ENCODE measurements at regions not wholly inside any gene's neighbourhood (a gene's known extent, or its start where the extent isn't known, plus 50 kb on each side); places are given as distances from the start of the nearest gene placed in this dataset.
"Not testable (repeated sequence)": the region's sequence is repeated elsewhere in the genome, so short reads cannot be mapped to it uniquely, and the experiment has no call there.

DNA sequence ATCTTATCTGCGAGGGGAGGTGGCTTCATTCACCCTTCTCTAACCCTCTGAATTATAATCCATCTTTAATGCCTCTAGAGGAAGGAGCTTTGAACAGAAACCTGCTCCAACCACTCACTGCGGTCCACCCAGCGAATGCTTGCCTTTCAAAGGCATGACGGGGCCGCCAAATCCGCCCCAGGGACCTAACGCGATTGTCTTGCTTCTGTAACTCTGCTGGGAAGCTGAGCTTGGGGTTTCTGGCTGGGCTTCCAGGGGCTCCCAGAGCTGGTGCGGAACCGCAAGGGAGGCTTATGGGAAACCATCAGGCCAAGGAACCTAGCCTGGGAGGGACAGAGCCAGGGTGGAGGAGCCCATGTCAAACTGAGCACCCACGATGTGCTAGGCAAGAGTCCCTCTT lies 231.2 kb upstream of the LHX5 start:
- H3K27ac Mint-ChIP-seq: no peak overlapping the region
- H3K9me3 ChIP-seq (ENCODE audit: low read length): no peaks in the 10 kb centered on the region
- H3K27me3 Mint-ChIP-seq: peaks cover 11 to 31% of the 10 kb centered on the region in 2 donors
- no peaks in the 10 kb centered on the region for H3K27me3 ChIP-seq (ENCODE audit: insufficient read depth, low read length, poor library complexity, severe bottlenecking)
- no peak for DNase-seq
- ChIA-PET POLR2A (no interaction called here), CTCF (no interaction called here)
- no peaks in the 10 kb centered on the region for H3K4me1 ChIP-seq (ENCODE audit: insufficient read depth, low read length)
- no peaks in the 10 kb centered on the region for H3K36me3 ChIP-seq (ENCODE audit: insufficient read depth, low read length)
- no peaks in the 10 kb centered on the region for H3K4me1 Mint-ChIP-seq
- H3K9me3 Mint-ChIP-seq: peaks cover 0 to 3% (median 0%) of the 10 kb centered on the region in 5 donors
- no peak overlapping the region for H3K4me3 ChIP-seq (ENCODE audit: low read length)
- no peak overlapping the region for H3K27ac ChIP-seq (ENCODE audit: low read depth, low read length)
- H3K4me3 Mint-ChIP-seq: no peak overlapping the region
- H3K36me3 Mint-ChIP-seq: no peaks in the 10 kb centered on the region

- H3K4me1 Mint-ChIP-seq: no peaks in the 10 kb centered on the region
- H3K27ac Mint-ChIP-seq: no peak overlapping the region
- H3K27ac ChIP-seq (ENCODE audit: low read depth, low read length): no peak overlapping the region
- H3K27me3 Mint-ChIP-seq: peaks cover 7 to 31% of the 10 kb centered on the region in 2 donors
- H3K36me3 ChIP-seq (ENCODE audit: insufficient read depth, low read length): no peaks in the 10 kb centered on the region
- DNase-seq: no peak
- no peaks in the 10 kb centered on the region for H3K36me3 Mint-ChIP-seq
- no peaks in the 10 kb centered on the region for H3K9me3 ChIP-seq (ENCODE audit: low read length)
- ChIA-PET CTCF (no interaction called here), POLR2A (no interaction called here)
- H3K4me1 ChIP-seq (ENCODE audit: insufficient read depth, low read length): no peaks in the 10 kb centered on the region
- H3K27me3 ChIP-seq (ENCODE audit: insufficient read depth, low read length, poor library complexity, severe bottlenecking): no peaks in the 10 kb centered on the region
- H3K9me3 Mint-ChIP-seq: peaks cover 0 to 3% (median 0%) of the 10 kb centered on the region in 5 donors
- H3K4me3 ChIP-seq (ENCODE audit: low read length): no peak overlapping the region
- no peak overlapping the region for H3K4me3 Mint-ChIP-seq
Measured at GRCh38 chr12:113702276-113702675, 230.6 kb upstream of the LHX5 start.

DNA sequence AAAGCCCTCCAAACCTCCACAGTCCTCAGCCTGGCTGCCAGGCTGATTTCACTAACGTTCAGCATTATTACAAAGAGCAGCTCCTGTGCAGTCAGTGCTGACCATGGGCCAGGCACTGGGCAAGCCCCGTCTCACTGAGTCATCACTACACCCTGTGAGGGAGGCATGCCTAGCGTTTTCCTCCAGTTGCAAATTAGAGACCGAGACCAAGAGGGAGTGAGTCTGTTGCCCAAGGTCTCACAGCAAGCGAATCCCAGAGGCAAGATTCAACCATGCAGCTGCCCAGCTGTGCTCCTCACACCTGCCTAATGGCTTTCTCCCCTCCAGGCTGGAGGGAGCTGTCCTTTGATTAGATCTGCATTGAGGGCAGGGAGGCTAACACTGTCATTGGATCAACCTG lies 229.3 kb upstream of the LHX5 start:
- H3K36me3 Mint-ChIP-seq: no peaks in the 10 kb centered on the region
- ChIA-PET POLR2A (interaction anchor here (0.7 kb wide), 1 partner anchor 80 kb away, joined by 4 read pairs; no protein-coding TSS in a partner anchor), CTCF (no interaction called here)
- Histone ChIP-seq H3K4me1 (ENCODE audit: insufficient read depth, low read length) (no peaks in the 10 kb centered on the region), H3K9me3 (ENCODE audit: low read length) (no peaks in the 10 kb centered on the region), H3K27me3 (ENCODE audit: insufficient read depth, low read length, poor library complexity, severe bottlenecking) (no peaks in the 10 kb centered on the region), H3K27ac (ENCODE audit: low read depth, low read length) (no peak overlapping the region), H3K4me3 (ENCODE audit: low read length) (no peak overlapping the region), H3K36me3 (ENCODE audit: insufficient read depth, low read length) (no peaks in the 10 kb centered on the region)
- H3K9me3 Mint-ChIP-seq: peaks cover 0 to 3% (median 0%) of the 10 kb centered on the region in 5 donors
- H3K4me3 Mint-ChIP-seq: no peak overlapping the region
- no peak for DNase-seq
- no peaks in the 10 kb centered on the region for H3K4me1 Mint-ChIP-seq
- H3K27ac Mint-ChIP-seq: peak overlapping the region in 1 of 8 donors; percentile 68
- H3K27me3 Mint-ChIP-seq: peaks cover 6 to 26% of the 10 kb centered on the region in 2 donors

DNA sequence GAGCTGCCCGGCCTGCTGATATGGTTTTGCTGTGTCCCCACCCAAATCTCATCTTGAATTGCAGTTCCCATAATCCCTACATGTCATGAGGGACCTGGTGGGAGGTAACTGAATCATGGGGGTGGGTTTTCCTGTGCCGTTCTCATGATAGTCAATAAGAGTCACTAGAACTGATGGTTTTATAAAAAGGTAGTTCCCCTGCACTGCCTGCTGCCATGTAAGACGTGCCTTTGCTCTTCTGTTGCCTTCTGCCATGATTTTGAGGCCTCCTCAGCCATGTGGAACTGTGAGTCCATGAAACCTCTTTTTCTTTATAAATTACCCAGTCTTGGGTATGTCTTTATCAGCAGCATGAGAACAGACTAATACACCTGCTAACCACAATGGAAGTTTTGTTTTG lies 228.3 kb upstream of the LHX5 start:
- H3K27ac ChIP-seq (ENCODE audit: low read depth, low read length); H3K4me1 ChIP-seq (ENCODE audit: insufficient read depth, low read length); H3K4me3 ChIP-seq (ENCODE audit: low read length); POLR2A ChIA-PET; H3K9me3 ChIP-seq (ENCODE audit: low read length); CTCF ChIA-PET; H3K4me3 Mint-ChIP-seq; H3K4me1 Mint-ChIP-seq; H3K9me3 Mint-ChIP-seq; H3K36me3 Mint-ChIP-seq; H3K27me3 ChIP-seq (ENCODE audit: insufficient read depth, low read length, poor library complexity, severe bottlenecking); H3K36me3 ChIP-seq (ENCODE audit: insufficient read depth, low read length); DNase-seq; H3K27ac Mint-ChIP-seq: not testable (repeated sequence)
- H3K27me3 Mint-ChIP-seq: peaks cover 4 to 22% of the 10 kb centered on the region in 2 donors

GRCh38 chr12:113698510-113698858 lies 226.8 kb upstream of the LHX5 start:
- Mint-ChIP-seq H3K27me3 (peaks cover 6 to 22% of the 10 kb centered on the region in 2 donors), H3K36me3 (no peaks in the 10 kb centered on the region), H3K27ac (no peak overlapping the region), H3K9me3 (peaks cover 0 to 3% (median 0%) of the 10 kb centered on the region in 5 donors), H3K4me1 (no peaks in the 10 kb centered on the region), H3K4me3 (no peak overlapping the region)
- DNase-seq: no peak
- POLR2A ChIA-PET: no interaction called here
- no peaks in the 10 kb centered on the region for H3K4me1 ChIP-seq (ENCODE audit: insufficient read depth, low read length)
- no peak overlapping the region for H3K27ac ChIP-seq (ENCODE audit: low read depth, low read length)
- no peaks in the 10 kb centered on the region for H3K9me3 ChIP-seq (ENCODE audit: low read length)
- no peaks in the 10 kb centered on the region for H3K36me3 ChIP-seq (ENCODE audit: insufficient read depth, low read length)
- no peaks in the 10 kb centered on the region for H3K27me3 ChIP-seq (ENCODE audit: insufficient read depth, low read length, poor library complexity, severe bottlenecking)
- H3K4me3 ChIP-seq (ENCODE audit: low read length): no peak overlapping the region
- CTCF ChIA-PET: no interaction called here

- Mint-ChIP-seq H3K36me3 (no peaks in the 10 kb centered on the region), H3K9me3 (peaks cover 0 to 3% (median 0%) of the 10 kb centered on the region in 5 donors), H3K27ac (no peak overlapping the region), H3K4me1 (no peaks in the 10 kb centered on the region), H3K27me3 (peaks cover 6 to 23% of the 10 kb centered on the region in 2 donors), H3K4me3 (no peak overlapping the region)
- no peaks in the 10 kb centered on the region for H3K36me3 ChIP-seq (ENCODE audit: insufficient read depth, low read length)
- no peak overlapping the region for H3K4me3 ChIP-seq (ENCODE audit: low read length)
- H3K4me1 ChIP-seq (ENCODE audit: insufficient read depth, low read length): no peaks in the 10 kb centered on the region
- DNase-seq: no peak
- H3K27me3 ChIP-seq (ENCODE audit: insufficient read depth, low read length, poor library complexity, severe bottlenecking): no peaks in the 10 kb centered on the region
- H3K9me3 ChIP-seq (ENCODE audit: low read length): no peaks in the 10 kb centered on the region
- ChIA-PET POLR2A (no interaction called here), CTCF (no interaction called here)
- H3K27ac ChIP-seq (ENCODE audit: low read depth, low read length): no peak overlapping the region
Measured at GRCh38 chr12:113697651-113698509, 226.2 kb upstream of the LHX5 start.

DNA sequence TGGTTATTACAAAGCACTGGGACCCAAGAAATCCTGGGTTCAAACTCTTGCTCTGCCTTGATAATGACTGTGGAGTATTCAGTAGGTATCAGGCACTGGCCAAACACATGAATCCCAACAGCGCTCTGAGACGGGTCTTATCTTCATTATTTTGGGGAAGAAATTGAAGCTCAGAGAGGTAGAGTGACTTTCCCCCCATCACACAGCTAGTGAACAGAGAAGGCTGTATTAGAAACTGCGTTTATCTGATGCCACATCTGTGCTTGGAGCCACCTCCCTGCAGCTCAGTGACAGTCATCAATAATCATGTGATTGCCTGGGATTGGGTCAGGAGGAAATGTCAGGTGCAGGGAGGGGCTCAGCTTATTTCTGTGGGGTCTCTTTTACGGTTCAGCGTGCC lies 225.4 kb upstream of the LHX5 start:
- Mint-ChIP-seq H3K4me1 (no peaks in the 10 kb centered on the region), H3K36me3 (no peaks in the 10 kb centered on the region), H3K27me3 (peaks cover 3 to 16% of the 10 kb centered on the region in 2 donors), H3K4me3 (no peak overlapping the region), H3K9me3 (peaks cover 0 to 3% (median 0%) of the 10 kb centered on the region in 5 donors), H3K27ac (no peak overlapping the region)
- ChIA-PET POLR2A (no interaction called here), CTCF (no interaction called here)
- H3K36me3 ChIP-seq (ENCODE audit: insufficient read depth, low read length): no peaks in the 10 kb centered on the region
- no peak overlapping the region for H3K27ac ChIP-seq (ENCODE audit: low read depth, low read length)
- no peak overlapping the region for H3K4me3 ChIP-seq (ENCODE audit: low read length)
- H3K9me3 ChIP-seq (ENCODE audit: low read length): no peaks in the 10 kb centered on the region
- no peaks in the 10 kb centered on the region for H3K4me1 ChIP-seq (ENCODE audit: insufficient read depth, low read length)
- no peak for DNase-seq
- no peaks in the 10 kb centered on the region for H3K27me3 ChIP-seq (ENCODE audit: insufficient read depth, low read length, poor library complexity, severe bottlenecking)

DNA sequence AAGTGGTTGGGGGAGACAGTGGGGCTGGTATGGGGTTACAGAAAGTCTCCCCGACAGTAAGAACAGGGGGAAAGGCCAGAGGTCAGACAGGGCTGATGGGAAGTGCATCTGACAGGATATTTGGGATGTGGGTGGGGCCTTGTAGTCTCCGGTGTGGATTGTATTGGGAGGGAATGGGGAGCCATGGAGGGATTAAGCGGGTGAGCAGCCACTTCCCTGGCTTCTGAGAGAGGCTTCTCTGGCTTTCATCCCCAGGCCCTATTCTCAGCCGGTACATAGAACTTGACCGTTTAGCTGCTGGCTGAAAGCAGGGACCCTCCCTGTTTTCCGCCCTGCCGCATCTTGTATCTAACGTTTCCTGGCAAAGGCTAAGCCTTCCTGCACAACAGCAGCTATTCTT lies 222.0 kb upstream of the LHX5 start:
- H3K9me3 ChIP-seq (ENCODE audit: low read length): no peaks in the 10 kb centered on the region
- Mint-ChIP-seq H3K27ac (no peak overlapping the region), H3K4me1 (no peaks in the 10 kb centered on the region), H3K9me3 (no peaks in the 10 kb centered on the region), H3K36me3 (no peaks in the 10 kb centered on the region), H3K4me3 (no peak overlapping the region), H3K27me3 (peaks cover 3 to 16% of the 10 kb centered on the region in 2 donors)
- H3K4me1 ChIP-seq (ENCODE audit: insufficient read depth, low read length): no peaks in the 10 kb centered on the region
- POLR2A ChIA-PET: no interaction called here
- H3K27me3 ChIP-seq (ENCODE audit: insufficient read depth, low read length, poor library complexity, severe bottlenecking): no peaks in the 10 kb centered on the region
- no peak for DNase-seq
- no peak overlapping the region for H3K4me3 ChIP-seq (ENCODE audit: low read length)
- H3K27ac ChIP-seq (ENCODE audit: low read depth, low read length): no peak overlapping the region
- H3K36me3 ChIP-seq (ENCODE audit: insufficient read depth, low read length): no peaks in the 10 kb centered on the region
- CTCF ChIA-PET: no interaction called here

Measured in CD8-positive, alpha-beta memory T cell (primary cell).